H1 (cell line): ENCODE measurements at regions not wholly inside any gene's neighbourhood (a gene's known extent, or its start where the extent isn't known, plus 50 kb on each side); places are given as distances from the start of the nearest gene placed in this dataset.

Source experiments
- BCL11A ChIP-seq, 2 experiments: IDR thresholded peaks; one replicate each; pipeline ENCODE4 v1.6.1; 2011; ENCODE audit warnings: low read depth in 2 of 2, low read length in 2 of 2, mild to moderate bottlenecking in 2 of 2
- BRCA1 ChIP-seq: IDR thresholded peaks from 2 replicates; pipeline ENCODE4 v1.6.1; 2012; ENCODE audit warnings: low read depth, low read length, improper control_type of control experiment
- CEBPB ChIP-seq: IDR thresholded peaks from 2 replicates; pipeline ENCODE4 v1.6.1; 2012; ENCODE audit warnings: low read depth, low read length
- EP300 ChIP-seq, 2 experiments: IDR thresholded peaks; 1 replicate in 1 of 2; 2 replicates in 1 of 2; pipeline ENCODE4 v1.6.1; 2011 to 2012; ENCODE audit warnings: low read depth in 2 of 2, low read length in 2 of 2, mild to moderate bottlenecking in 2 of 2, borderline replicate concordance in 1 of 2, inconsistent platforms in 1 of 2, moderate library complexity in 1 of 2
- KDM5A ChIP-seq: fragments of 200-600 bp; IDR thresholded peaks from 2 replicates; pipeline ENCODE4 v1.7.1; 2012; ENCODE audit warnings: mild to moderate bottlenecking, low read length, inconsistent platforms, mixed read lengths
- PHF8 ChIP-seq: fragments of 200-600 bp; sonication (generic); conservative IDR thresholded peaks from 2 replicates; pipeline ENCODE4 v1.7.1; 2012; ENCODE audit warnings: low read depth, mild to moderate bottlenecking, inconsistent platforms, low read length, moderate library complexity
- POLR2A ChIP-seq, 2 experiments: IDR thresholded peaks; 1 replicate in 1 of 2; 2 replicates in 1 of 2; pipeline ENCODE4 v1.6.1; 2011; ENCODE audit warnings: low read depth in 2 of 2, low read length in 2 of 2, mild to moderate bottlenecking in 2 of 2; ENCODE audit errors: control extremely low read depth in 1 of 2
- POLR2AphosphoS5 ChIP-seq: IDR thresholded peaks from 2 replicates; pipeline ENCODE4 v1.6.1; 2011; ENCODE audit warnings: low read depth, low read length
- RXRA ChIP-seq: IDR thresholded peaks from 2 replicates; pipeline ENCODE4 v1.6.1; 2011; ENCODE audit warnings: low read depth, mild to moderate bottlenecking, low read length, moderate library complexity; ENCODE audit not compliant: insufficient read depth
- SAP30 ChIP-seq: fragments of 300-600 bp; sonication (generic); IDR thresholded peaks from 2 replicates; pipeline ENCODE4 v1.7.1; 2012; ENCODE audit warnings: low read length, moderate library complexity, mild to moderate bottlenecking, inconsistent platforms; ENCODE audit not compliant: insufficient read depth, insufficient replicate concordance
- TF ChIP-seq, protein P1 (sequence below), 3 experiments: IDR thresholded peaks; 1 replicate in 2 of 3; 2 replicates in 1 of 3; pipeline versions ENCODE4 v1.5.1 to v1.6.1; 2011; ENCODE audit warnings: low read length in 3 of 3, mild to moderate bottlenecking in 3 of 3, inconsistent platforms in 2 of 3, low read depth in 1 of 3, moderate library complexity in 1 of 3; ENCODE audit not compliant: insufficient read depth in 1 of 3; ENCODE audit errors: control extremely low read depth in 1 of 3
- TF ChIP-seq, protein P2 (sequence below): IDR thresholded peaks from 2 replicates; pipeline ENCODE4 v1.6.1; 2012; ENCODE audit warnings: inconsistent platforms

DNA sequence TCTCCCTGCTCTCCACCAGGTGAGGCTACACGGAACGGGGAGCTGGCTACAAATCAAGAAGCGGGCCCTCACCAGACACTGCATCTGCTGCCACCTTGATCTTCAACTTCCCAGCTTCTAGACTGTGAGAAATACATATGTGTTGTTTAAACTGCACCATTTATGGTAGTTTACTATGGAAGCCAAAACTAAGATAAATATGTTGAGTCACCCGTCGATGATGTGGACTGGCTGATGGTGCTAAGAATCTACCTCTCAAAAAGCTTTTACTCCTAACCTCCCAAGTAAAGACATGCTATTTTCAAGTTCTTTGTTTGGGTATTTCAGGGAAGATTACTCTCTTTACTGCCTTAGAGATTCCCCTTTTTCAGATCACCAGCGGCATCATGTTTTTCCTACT is 110.9 kb downstream of the VGLL3 start:
- TF ChIP-seq KDM5A (no peak), EP300 (IDR thresholded peaks at IDR 0.05; ENCODE audit: borderline replicate concordance in 1 of 2, low read depth in 2 of 2, low read length in 2 of 2) (no peak), CEBPB (no peak), SAP30 (no peak), POLR2A (IDR thresholded peaks at IDR 0.05; ENCODE audit: control extremely low read depth in 1 of 2, low read depth in 2 of 2, low read length in 2 of 2) (no peak), RXRA (no peak), POLR2AphosphoS5 (no peak), BCL11A (IDR thresholded peaks at IDR 0.05; ENCODE audit: low read depth in 2 of 2, low read length in 2 of 2) (no peak), BRCA1 (no peak), PHF8 (no peak)
- TF ChIP-seq, protein P1, sequence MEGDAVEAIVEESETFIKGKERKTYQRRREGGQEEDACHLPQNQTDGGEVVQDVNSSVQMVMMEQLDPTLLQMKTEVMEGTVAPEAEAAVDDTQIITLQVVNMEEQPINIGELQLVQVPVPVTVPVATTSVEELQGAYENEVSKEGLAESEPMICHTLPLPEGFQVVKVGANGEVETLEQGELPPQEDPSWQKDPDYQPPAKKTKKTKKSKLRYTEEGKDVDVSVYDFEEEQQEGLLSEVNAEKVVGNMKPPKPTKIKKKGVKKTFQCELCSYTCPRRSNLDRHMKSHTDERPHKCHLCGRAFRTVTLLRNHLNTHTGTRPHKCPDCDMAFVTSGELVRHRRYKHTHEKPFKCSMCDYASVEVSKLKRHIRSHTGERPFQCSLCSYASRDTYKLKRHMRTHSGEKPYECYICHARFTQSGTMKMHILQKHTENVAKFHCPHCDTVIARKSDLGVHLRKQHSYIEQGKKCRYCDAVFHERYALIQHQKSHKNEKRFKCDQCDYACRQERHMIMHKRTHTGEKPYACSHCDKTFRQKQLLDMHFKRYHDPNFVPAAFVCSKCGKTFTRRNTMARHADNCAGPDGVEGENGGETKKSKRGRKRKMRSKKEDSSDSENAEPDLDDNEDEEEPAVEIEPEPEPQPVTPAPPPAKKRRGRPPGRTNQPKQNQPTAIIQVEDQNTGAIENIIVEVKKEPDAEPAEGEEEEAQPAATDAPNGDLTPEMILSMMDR (IDR thresholded peaks at IDR 0.05; ENCODE audit: control extremely low read depth in 1 of 3, insufficient read depth in 1 of 3, low read depth in 1 of 3, low read length in 3 of 3): no peak
- TF ChIP-seq, protein P2, sequence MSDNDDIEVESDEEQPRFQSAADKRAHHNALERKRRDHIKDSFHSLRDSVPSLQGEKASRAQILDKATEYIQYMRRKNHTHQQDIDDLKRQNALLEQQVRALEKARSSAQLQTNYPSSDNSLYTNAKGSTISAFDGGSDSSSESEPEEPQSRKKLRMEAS: no peak
